ENCODE measurements at regions not wholly inside any gene's neighbourhood (a gene's known extent, or its start where the extent isn't known, plus 50 kb on each side); places are given as distances from the start of the nearest gene placed in this dataset.

- TF ChIP-seq CTCF (IDR thresholded peaks at IDR 0.05; ENCODE audit: borderline replicate concordance, extremely low read depth, low read length, poor library complexity, severe bottlenecking) (no peak), EZH2 (IDR thresholded peaks at IDR 0.05; ENCODE audit: borderline replicate concordance, low read depth, low read length, severe bottlenecking) (no peak)
These were observed 176.8 kb downstream of the KATNIP start for GRCh38 chr16:27726621-27727261.
